GM23338 (cell line): ENCODE measurements at regions not wholly inside any gene's neighbourhood (a gene's known extent, or its start where the extent isn't known, plus 50 kb on each side); places are given as distances from the start of the nearest gene placed in this dataset.
A peak's percentile ranks its signal among the peaks of the same experiment; 100 is the strongest.

Experiments used
- ATAC-seq: fragments of 200-7000 bp; cut with Tn5 transposase; 3 replicates; pipeline ENCODE4 v1.9.1; 2020
- DNase-seq: peaks from one replicate; pipeline ENCODE4 v3.0.0-alpha.2; 2015; ENCODE audit warnings: low spot score
- H2AFZ ChIP-seq: fragments of 200-600 bp; sonication (generic); 2 replicates; pipeline ENCODE4 v1.8.0; 2016; ENCODE audit warnings: antibody characterized with exemption, mild to moderate bottlenecking, moderate library complexity
- H3F3A ChIP-seq: fragments of 200-600 bp; sonication (generic); replicated peaks from 2 replicates; pipeline ENCODE4 v1.8.0; 2017; ENCODE audit warnings: antibody characterized with exemption, mixed run types, low read depth
- H3K27ac ChIP-seq: fragments of 200-600 bp; sonication (generic); 2 replicates; pipeline ENCODE4 v1.6.1; 2016; ENCODE audit warnings: low read depth
- H3K27me3 ChIP-seq: fragments of 200-600 bp; sonication (generic); 2 replicates; pipeline ENCODE4 v1.8.0; 2016; ENCODE audit warnings: mild to moderate bottlenecking, mixed run types, moderate library complexity; ENCODE audit not compliant: insufficient read depth
- H3K36me3 ChIP-seq: fragments of 200-600 bp; sonication (generic); 2 replicates; pipeline ENCODE4 v1.8.0; 2016; ENCODE audit warnings: mild to moderate bottlenecking; ENCODE audit not compliant: insufficient read depth
- H3K4me1 ChIP-seq: fragments of 200-600 bp; sonication (generic); 2 replicates; pipeline ENCODE4 v1.8.0; 2016; ENCODE audit warnings: mild to moderate bottlenecking, moderate library complexity; ENCODE audit not compliant: insufficient read depth
- H3K4me2 ChIP-seq: fragments of 200-600 bp; sonication (generic); 2 replicates; pipeline ENCODE4 v1.7.1; 2017; ENCODE audit warnings: mixed run types
- H3K4me3 ChIP-seq: fragments of 200-600 bp; sonication (generic); 2 replicates; pipeline ENCODE4 v1.6.1; 2016; ENCODE audit warnings: mixed run types
- H3K79me2 ChIP-seq: fragments of 200-600 bp; sonication (generic); replicated peaks from 2 replicates; pipeline ENCODE4 v1.8.0; 2017; ENCODE audit warnings: mild to moderate bottlenecking; ENCODE audit not compliant: insufficient read depth
- H3K9me2 ChIP-seq: fragments of 200-600 bp; sonication (generic); 2 replicates; pipeline ENCODE4 v1.8.0; 2017; ENCODE audit not compliant: insufficient read depth
- H4K20me1 ChIP-seq: fragments of 200-600 bp; sonication (generic); replicated peaks from 2 replicates; pipeline ENCODE4 v1.8.0; 2017; ENCODE audit warnings: mild to moderate bottlenecking; ENCODE audit not compliant: insufficient read depth
- H3K27ac Mint-ChIP-seq: 2 replicates; pipeline ENCODE4 v1.8.0; 2020; ENCODE audit warnings: inconsistent platforms, mild to moderate bottlenecking, moderate library complexity, mixed read lengths
- H3K27me3 Mint-ChIP-seq: 3 replicates; pipeline ENCODE4 v1.8.0; 2022; ENCODE audit warnings: low read depth, mild to moderate bottlenecking, moderate library complexity, mixed read lengths, inconsistent platforms; ENCODE audit not compliant: insufficient read depth, poor library complexity
- H3K36me3 Mint-ChIP-seq: 3 replicates; pipeline ENCODE4 v1.8.0; 2021; ENCODE audit warnings: low read depth, mild to moderate bottlenecking, inconsistent platforms, moderate library complexity, mixed read lengths
- H3K4me1 Mint-ChIP-seq: 3 replicates; pipeline ENCODE4 v1.8.0; 2020; ENCODE audit warnings: mild to moderate bottlenecking, inconsistent platforms, mixed read lengths
- H3K4me3 Mint-ChIP-seq: 3 replicates; pipeline ENCODE4 v1.8.0; 2021; ENCODE audit warnings: moderate library complexity, mild to moderate bottlenecking, inconsistent platforms, mixed read lengths
- H3K9me3 Mint-ChIP-seq: 3 replicates; pipeline ENCODE4 v1.8.0; 2020; ENCODE audit warnings: moderate library complexity, mild to moderate bottlenecking, inconsistent platforms, mixed read lengths
- CREB1 ChIP-seq: fragments of 250-450 bp; sonication (Bioruptor Pico); IDR thresholded peaks from 2 replicates; pipeline ENCODE4 v1.5.0; 2020; ENCODE audit warnings: low read depth, mild to moderate bottlenecking, moderate library complexity
- EZH2 ChIP-seq: fragments of 200-600 bp; sonication (generic); IDR thresholded peaks from one replicate; pipeline ENCODE4 v1.8.0; 2017; ENCODE audit warnings: antibody characterized with exemption, mild to moderate bottlenecking, low read depth; ENCODE audit not compliant: unreplicated experiment
- JUNB ChIP-seq: IDR thresholded peaks from one replicate; pipeline ENCODE4 v1.6.1; 2016; ENCODE audit warnings: antibody characterized with exemption; ENCODE audit not compliant: unreplicated experiment
- POLR2AphosphoS5 ChIP-seq: IDR thresholded peaks from 2 replicates; pipeline ENCODE4 v1.6.1; 2016; ENCODE audit warnings: antibody characterized with exemption, low read depth
- STAT1 ChIP-seq: IDR thresholded peaks from one replicate; pipeline ENCODE4 v1.6.1; 2016; ENCODE audit warnings: antibody characterized with exemption; ENCODE audit not compliant: unreplicated experiment
- ZNF114 ChIP-seq: fragments of 250-450 bp; sonication (Bioruptor Pico); IDR thresholded peaks from 2 replicates; pipeline ENCODE4 v1.5.0; 2020; ENCODE audit warnings: mild to moderate bottlenecking, moderate library complexity
- ZNF331 ChIP-seq: fragments of 250-450 bp; sonication (Bioruptor Pico); IDR thresholded peaks from 2 replicates; pipeline ENCODE4 v1.5.0; 2020; ENCODE audit warnings: low read depth, mild to moderate bottlenecking, moderate library complexity
- TF ChIP-seq, protein P1 (sequence below), 2 experiments: fragments of 200-600 bp in 1 of 2; sonication (generic) in 1 of 2; conservative IDR thresholded peaks; 2 replicates each; pipeline versions ENCODE4 v1.5.1 to v1.6.1; 2016 to 2017; ENCODE audit warnings: antibody characterized with exemption in 2 of 2, low read depth in 2 of 2, mild to moderate bottlenecking in 2 of 2, moderate library complexity in 1 of 2
- TF ChIP-seq, protein P2 (sequence below): IDR thresholded peaks from 2 replicates; pipeline ENCODE4 v1.6.1; 2016; ENCODE audit warnings: antibody characterized with exemption

- H3K4me1 Mint-ChIP-seq: no peaks in the 10 kb centered on the region
- H3K36me3 Mint-ChIP-seq: peaks cover 6% of the 10 kb centered on the region; the same call in 1 of the 3 replicates
- no peaks in the 10 kb centered on the region for H3K4me1 ChIP-seq
- H3K27me3 ChIP-seq: no peaks in the 10 kb centered on the region
- H4K20me1 ChIP-seq: no peaks in the 10 kb centered on the region
- H3K4me3 ChIP-seq: no peak overlapping the region
- DNase-seq (no peak), ATAC-seq (no peak)
- H2AFZ ChIP-seq: no peak overlapping the region
- no peaks in the 10 kb centered on the region for H3K79me2 ChIP-seq
- H3K27ac ChIP-seq: no peak overlapping the region
- TF ChIP-seq, protein P1, sequence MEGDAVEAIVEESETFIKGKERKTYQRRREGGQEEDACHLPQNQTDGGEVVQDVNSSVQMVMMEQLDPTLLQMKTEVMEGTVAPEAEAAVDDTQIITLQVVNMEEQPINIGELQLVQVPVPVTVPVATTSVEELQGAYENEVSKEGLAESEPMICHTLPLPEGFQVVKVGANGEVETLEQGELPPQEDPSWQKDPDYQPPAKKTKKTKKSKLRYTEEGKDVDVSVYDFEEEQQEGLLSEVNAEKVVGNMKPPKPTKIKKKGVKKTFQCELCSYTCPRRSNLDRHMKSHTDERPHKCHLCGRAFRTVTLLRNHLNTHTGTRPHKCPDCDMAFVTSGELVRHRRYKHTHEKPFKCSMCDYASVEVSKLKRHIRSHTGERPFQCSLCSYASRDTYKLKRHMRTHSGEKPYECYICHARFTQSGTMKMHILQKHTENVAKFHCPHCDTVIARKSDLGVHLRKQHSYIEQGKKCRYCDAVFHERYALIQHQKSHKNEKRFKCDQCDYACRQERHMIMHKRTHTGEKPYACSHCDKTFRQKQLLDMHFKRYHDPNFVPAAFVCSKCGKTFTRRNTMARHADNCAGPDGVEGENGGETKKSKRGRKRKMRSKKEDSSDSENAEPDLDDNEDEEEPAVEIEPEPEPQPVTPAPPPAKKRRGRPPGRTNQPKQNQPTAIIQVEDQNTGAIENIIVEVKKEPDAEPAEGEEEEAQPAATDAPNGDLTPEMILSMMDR (conservative IDR thresholded peaks at IDR 0.05; ENCODE audit: low read depth in 2 of 2): no peak
- H3K4me2 ChIP-seq: no peak overlapping the region
- H3K9me3 Mint-ChIP-seq: peaks cover 23% of the 10 kb centered on the region
- peaks cover 5% of the 10 kb centered on the region; the same call in 1 of the 2 replicates for H3K36me3 ChIP-seq
- H3F3A ChIP-seq: no peaks in the 10 kb centered on the region
- H3K27ac Mint-ChIP-seq: no peak overlapping the region
- H3K4me3 Mint-ChIP-seq: no peak overlapping the region
- H3K27me3 Mint-ChIP-seq: peaks cover 6% of the 10 kb centered on the region
- peaks cover 3% of the 10 kb centered on the region; the same call in 1 of the 2 replicates for H3K9me2 ChIP-seq
Measured at GRCh38 chr5:175027390-175027789, 303.0 kb downstream of the MSX2 start.

- DNase-seq (no peak), ATAC-seq (no peak)
- H3K4me3 ChIP-seq: no peak overlapping the region
- Mint-ChIP-seq H3K27ac (no peak overlapping the region), H3K27me3 (peaks cover 5% of the 10 kb centered on the region), H3K4me3 (no peak overlapping the region), H3K4me1 (no peaks in the 10 kb centered on the region), H3K9me3 (peaks cover 23% of the 10 kb centered on the region), H3K36me3 (peaks cover 6% of the 10 kb centered on the region; the same call in 1 of the 3 replicates)
- no peaks in the 10 kb centered on the region for H3K79me2 ChIP-seq
- peaks cover 5% of the 10 kb centered on the region; the same call in 1 of the 2 replicates for H3K36me3 ChIP-seq
- no peaks in the 10 kb centered on the region for H3K27me3 ChIP-seq
- no peak overlapping the region for H3K4me2 ChIP-seq
- no peaks in the 10 kb centered on the region for H4K20me1 ChIP-seq
- H2AFZ ChIP-seq: no peak overlapping the region
- H3K9me2 ChIP-seq: peaks cover 3% of the 10 kb centered on the region; the same call in 1 of the 2 replicates
- no peaks in the 10 kb centered on the region for H3K4me1 ChIP-seq
- no peaks in the 10 kb centered on the region for H3F3A ChIP-seq
- TF ChIP-seq JUNB (no peak), ZNF114 (CRISPR knock-in tag) (no peak)
- H3K27ac ChIP-seq: no peak overlapping the region
Measured at GRCh38 chr5:175025077-175025476, 300.7 kb downstream of the MSX2 start.

GRCh38 chr5:175021841-175022625 is 297.7 kb downstream of the MSX2 start:
- Histone ChIP-seq H3K27ac (no peak overlapping the region), H3F3A (no peaks in the 10 kb centered on the region), H4K20me1 (no peaks in the 10 kb centered on the region), H3K9me2 (peaks cover 3% of the 10 kb centered on the region; the same call in 1 of the 2 replicates), H2AFZ (0 out of 2 replicates have a peak overlapping the region, but pooled peaks have one; percentile 5), H3K27me3 (no peaks in the 10 kb centered on the region), H3K4me1 (no peaks in the 10 kb centered on the region), H3K36me3 (peaks cover 5% of the 10 kb centered on the region; the same call in 1 of the 2 replicates), H3K79me2 (no peaks in the 10 kb centered on the region), H3K4me2 (no peak overlapping the region), H3K4me3 (no peak overlapping the region)
- DNase-seq (no peak), ATAC-seq (no peak)
- Mint-ChIP-seq H3K36me3 (peaks cover 6% of the 10 kb centered on the region; the same call in 1 of the 3 replicates), H3K4me1 (no peaks in the 10 kb centered on the region), H3K4me3 (no peak overlapping the region), H3K27me3 (peaks cover 5% of the 10 kb centered on the region), H3K27ac (no peak overlapping the region), H3K9me3 (peaks cover 23% of the 10 kb centered on the region)
- TF ChIP-seq, protein P2, sequence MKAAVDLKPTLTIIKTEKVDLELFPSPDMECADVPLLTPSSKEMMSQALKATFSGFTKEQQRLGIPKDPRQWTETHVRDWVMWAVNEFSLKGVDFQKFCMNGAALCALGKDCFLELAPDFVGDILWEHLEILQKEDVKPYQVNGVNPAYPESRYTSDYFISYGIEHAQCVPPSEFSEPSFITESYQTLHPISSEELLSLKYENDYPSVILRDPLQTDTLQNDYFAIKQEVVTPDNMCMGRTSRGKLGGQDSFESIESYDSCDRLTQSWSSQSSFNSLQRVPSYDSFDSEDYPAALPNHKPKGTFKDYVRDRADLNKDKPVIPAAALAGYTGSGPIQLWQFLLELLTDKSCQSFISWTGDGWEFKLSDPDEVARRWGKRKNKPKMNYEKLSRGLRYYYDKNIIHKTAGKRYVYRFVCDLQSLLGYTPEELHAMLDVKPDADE: no peak
- TF ChIP-seq EZH2 (no peak), ZNF114 (CRISPR knock-in tag) (no peak), ZNF331 (CRISPR knock-in tag) (no peak), POLR2AphosphoS5 (no peak), STAT1 (no peak), CREB1 (CRISPR knock-in tag) (no peak)
- TF ChIP-seq, protein P1 (conservative IDR thresholded peaks at IDR 0.05; ENCODE audit: low read depth in 2 of 2): no peak
